GM12874 (cell line): ENCODE measurements at regions not wholly inside any gene's neighbourhood (a gene's known extent, or its start where the extent isn't known, plus 50 kb on each side); places are given as distances from the start of the nearest gene placed in this dataset.

Source experiments
- TF ChIP-seq, protein P1 (sequence below): IDR thresholded peaks from 2 replicates; pipeline ENCODE4 v1.5.1; 2011; ENCODE audit warnings: low read depth, mild to moderate bottlenecking, control low read depth, low read length, moderate library complexity; ENCODE audit not compliant: insufficient read depth

- TF ChIP-seq, protein P1, sequence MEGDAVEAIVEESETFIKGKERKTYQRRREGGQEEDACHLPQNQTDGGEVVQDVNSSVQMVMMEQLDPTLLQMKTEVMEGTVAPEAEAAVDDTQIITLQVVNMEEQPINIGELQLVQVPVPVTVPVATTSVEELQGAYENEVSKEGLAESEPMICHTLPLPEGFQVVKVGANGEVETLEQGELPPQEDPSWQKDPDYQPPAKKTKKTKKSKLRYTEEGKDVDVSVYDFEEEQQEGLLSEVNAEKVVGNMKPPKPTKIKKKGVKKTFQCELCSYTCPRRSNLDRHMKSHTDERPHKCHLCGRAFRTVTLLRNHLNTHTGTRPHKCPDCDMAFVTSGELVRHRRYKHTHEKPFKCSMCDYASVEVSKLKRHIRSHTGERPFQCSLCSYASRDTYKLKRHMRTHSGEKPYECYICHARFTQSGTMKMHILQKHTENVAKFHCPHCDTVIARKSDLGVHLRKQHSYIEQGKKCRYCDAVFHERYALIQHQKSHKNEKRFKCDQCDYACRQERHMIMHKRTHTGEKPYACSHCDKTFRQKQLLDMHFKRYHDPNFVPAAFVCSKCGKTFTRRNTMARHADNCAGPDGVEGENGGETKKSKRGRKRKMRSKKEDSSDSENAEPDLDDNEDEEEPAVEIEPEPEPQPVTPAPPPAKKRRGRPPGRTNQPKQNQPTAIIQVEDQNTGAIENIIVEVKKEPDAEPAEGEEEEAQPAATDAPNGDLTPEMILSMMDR = no peak
Observed at GRCh38 chrX:80511969-80512760, 91.9 kb downstream of the TENT5D start.

DNA sequence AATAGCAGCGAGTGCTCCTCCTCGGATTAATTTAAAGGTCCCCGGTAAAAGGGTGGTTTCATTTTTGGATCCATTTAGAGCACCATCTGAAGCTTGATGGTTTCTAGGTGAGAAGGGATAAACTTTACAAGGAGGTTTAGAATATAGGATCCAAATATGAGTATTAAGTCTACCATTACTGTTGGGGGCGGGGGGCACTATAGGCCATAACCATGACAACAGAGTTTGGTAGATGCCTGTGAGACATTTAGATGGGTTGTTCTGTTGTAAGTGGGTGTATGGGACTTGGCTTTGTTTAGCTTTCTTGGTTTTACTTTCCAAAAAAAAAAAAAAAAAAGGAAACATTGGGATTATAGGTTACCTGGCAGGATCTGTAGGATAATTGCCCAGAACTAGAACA lies 92.7 kb downstream of the TENT5D start:
- TF ChIP-seq, protein P1 = no peak

DNA sequence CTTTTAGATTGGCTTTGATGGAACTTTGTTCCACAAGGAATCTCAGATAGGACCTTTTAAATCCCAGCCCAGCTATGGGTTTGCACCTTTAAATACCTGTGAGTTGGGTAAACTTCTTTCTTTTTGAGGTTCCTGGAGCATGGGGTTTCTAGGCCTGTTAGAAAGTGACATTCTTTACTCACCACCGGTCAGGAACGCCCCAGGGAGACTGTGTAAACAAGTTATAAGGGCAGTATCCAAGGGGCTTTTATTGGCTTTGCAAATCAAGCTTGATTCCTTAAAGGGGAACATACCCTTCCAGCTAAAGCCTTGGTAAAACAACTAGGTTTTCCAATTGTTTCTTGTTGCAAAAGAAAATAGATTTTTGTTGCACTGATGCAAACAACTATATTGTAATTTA lies 93.4 kb downstream of the TENT5D start:
- TF ChIP-seq, protein P1 = no peak

- TF ChIP-seq, protein P1 = no peak
Observed at GRCh38 chrX:80537096-80537495, 116.8 kb downstream of the TENT5D start.

GRCh38 chrX:80550722-80551121 lies 130.5 kb downstream of the TENT5D start:
- TF ChIP-seq, protein P1 = 0 out of 2 replicates have a peak, but pooled peaks have one; percentile 12

GRCh38 chrX:80556148-80556547 lies 135.9 kb downstream of the TENT5D start:
- TF ChIP-seq, protein P1 = no peak

DNA sequence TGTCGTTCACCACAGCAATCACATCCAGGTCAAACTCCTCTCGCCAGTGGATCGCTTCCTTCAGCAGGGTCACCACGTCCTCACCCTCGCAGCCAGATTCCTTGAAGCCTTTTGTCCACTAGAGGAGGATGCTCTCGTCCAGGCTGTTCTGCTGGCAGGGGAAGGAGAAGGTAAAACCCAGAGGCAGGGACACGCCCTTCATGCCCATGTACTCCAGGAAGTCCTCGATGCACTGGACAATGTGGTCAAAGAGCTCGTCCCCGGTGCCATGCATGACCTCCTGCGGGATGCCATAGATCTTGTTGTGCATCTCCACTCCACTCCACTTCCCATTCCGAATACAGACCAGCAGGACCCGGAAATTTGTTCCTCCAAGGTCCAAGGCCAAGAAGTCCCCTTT lies 152.4 kb downstream of the TENT5D start:
- TF ChIP-seq, protein P1 = no peak
